Stimulated activated CD8-positive, alpha-beta memory T cell treated with anti-CD3 and anti-CD28 coated beads, Interleukin-2, amount 100 ng/mL, for 48 hours (primary cell): ENCODE measurements at regions not wholly inside any gene's neighbourhood (a gene's known extent, or its start where the extent isn't known, plus 50 kb on each side); places are given as distances from the start of the nearest gene placed in this dataset.
"Not testable (repeated sequence)": the region's sequence is repeated elsewhere in the genome, so short reads cannot be mapped to it uniquely, and the experiment has no call there.

Source experiments
- DNase-seq, 2 donors: peaks; one replicate each; pipeline ENCODE4 v3.0.0-alpha.2; 2020; ENCODE audit warnings: low read depth in 2 of 2

DNA sequence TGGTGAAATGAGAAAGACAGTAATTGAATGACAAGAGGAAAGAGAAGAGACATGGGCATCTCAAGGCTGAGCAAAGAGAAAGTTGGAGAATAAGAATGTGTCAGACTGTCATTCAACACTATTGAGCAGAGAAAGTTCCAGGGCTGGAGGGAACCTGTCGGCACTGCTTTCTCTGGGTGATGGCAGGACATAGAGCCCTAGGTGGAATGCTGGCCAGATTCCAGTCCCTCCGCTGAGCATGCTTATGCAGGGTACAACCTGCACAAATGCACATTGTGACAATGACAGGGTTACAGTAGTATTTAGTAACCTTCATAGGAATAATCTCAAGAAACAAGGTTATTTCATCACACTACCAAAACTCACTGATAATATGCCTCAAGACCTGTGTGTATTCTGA, 582.8 kb downstream of the ADCYAP1 start:
- no peak for DNase-seq

DNA sequence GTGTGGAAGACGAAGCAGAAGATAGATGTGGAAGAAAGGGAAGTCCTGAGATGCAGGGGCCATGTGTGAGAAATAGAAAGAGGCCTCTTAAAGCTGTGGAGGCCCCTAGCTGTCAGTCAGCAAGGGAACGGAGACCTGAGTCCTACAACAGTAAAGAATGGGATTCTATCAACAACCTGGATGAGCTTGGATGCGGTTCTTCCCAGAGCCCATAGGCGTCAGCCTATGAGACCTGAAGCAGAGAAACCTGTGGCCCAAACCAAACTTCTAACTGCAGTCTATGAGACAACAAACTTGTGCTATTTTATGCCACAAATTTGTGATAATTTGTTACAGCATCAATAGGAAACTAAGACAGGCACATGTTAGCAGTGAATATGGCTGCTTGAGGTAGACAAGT, 583.7 kb downstream of the ADCYAP1 start:
- DNase-seq, result no peak

DNA sequence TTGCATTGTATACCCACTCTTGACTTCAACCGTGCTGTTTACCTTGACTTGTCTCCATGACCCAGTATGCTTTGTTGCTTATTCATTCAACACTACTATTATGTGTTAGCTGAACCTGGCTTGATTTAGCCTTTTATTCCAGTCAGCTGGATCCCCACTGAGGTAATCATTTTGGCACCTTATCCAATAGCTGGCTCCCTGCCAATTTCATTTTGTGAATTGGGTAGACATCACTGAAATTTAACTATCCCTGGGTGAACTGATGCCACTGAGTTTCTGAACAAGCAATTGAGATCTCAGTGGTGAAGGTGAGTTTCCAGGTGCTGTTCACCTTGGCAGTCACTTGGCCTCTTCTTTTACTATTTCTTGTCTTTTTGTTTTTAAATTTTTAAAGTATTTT, 584.3 kb downstream of the ADCYAP1 start:
- no peak for DNase-seq

DNA sequence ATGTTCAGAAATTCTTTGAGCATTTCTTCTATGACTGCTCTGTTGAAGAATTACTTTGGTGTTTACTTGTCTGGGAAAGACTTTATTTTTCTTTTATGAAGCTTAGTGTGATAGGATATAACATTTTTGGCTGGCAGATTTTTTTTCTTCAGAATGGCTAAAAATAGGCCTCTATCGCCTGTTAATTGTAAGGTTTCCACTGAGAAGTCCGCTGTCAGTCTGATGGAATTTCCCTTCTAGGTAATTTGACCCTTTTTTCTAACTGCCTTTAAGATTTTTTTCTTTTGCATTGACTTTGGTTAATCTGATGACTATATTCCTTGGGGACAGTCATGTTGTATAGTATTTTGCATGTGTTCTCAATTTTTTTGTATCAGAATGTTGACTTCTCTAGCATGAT, 590.7 kb downstream of the ADCYAP1 start:
- no peak for DNase-seq

DNA sequence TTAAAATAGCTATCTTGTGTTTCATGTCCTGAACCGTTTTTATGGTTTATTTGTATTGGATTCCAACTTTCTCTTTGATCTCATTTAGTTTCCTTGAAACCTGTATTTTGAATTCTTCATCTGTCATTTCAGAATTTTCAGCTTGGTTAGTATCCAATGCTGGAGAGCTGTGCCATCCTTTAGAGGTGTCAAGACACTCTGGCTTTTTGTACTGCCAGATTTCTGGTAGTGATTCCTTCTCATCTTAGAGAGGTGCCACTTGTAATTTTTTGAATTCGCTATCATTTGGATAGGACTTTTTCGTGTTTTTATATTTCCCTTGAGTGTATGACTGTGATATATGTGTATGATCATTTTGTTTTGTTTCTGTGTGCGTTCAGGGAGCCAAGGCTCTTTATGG, 591.4 kb downstream of the ADCYAP1 start:
- no peak for DNase-seq

DNA sequence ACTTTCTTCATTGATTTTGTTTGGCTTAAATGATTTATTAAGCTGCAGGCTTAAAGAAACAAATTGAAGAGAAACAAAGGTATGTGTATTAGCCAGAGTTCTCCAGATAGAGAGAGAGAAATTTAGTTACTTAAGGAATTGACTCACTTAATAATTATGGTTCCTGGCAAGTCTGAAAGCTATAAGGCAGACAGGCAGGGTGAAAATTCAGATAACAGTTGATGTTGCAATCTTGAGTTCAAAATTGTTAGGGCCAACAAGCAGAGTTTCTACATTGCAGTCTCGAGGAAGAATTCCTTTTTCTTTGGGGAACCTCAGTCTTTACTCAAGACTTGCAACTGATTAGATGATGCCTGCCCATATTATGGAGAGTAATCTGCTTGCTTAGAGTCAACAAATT, 593.5 kb downstream of the ADCYAP1 start:
- DNase-seq, result no peak

DNA sequence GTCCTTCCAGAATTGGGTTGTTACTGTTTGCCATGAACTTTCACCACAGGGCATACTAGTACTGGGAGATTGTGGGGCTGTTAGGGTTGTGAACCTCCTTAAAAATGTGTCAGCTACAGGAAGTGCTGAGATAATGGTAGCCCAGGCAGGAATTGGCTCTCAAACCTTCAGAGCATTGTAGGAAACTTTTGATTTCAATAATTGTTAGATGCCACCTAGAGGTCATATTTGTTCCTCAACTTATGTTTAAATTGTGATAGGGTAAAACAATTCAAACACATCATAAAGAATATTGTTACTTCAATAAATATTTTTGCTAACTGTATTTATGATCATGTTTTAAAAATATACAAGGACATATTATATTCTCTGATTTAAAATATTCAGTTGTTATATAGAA, 594.6 kb downstream of the ADCYAP1 start:
- no peak for DNase-seq

DNA sequence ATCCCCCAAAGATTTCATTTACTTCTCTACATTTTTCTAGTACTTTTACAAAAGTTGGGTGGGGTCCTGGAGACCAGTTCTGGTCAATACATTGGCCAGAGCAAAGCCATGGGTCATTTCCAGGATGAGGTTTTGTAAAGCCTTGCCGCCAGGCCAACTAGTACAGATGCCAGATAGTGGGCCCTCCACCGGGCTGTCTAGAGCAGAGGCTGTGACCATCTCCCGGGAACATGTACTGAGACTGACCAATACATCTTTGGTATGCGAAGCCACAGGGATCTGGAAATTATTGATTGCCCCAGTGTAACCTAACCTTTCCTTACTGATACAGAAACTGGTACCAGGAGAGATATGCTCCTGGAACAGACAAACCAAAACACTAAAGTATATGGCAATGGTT, 599.2 kb downstream of the ADCYAP1 start:
- no peak for DNase-seq

DNA sequence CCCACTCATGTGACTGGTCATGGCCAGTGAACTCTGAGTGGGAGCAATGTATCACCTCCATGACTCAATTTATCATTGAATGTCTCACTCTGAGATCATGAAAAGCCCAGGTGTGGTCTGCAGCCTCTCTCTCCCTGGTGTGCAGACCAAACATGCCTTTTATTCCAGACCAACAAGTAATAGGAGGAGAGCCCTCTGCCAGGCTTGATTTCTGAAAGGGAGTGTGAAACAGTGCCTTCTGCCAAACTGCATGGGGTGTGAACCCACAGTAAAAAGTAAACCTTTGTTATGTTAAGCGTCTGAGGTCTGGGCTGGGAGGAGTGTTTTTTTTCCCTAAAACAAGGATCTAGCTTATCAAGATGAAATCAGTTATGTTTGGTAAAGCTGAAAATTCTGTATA, 601.2 kb downstream of the ADCYAP1 start:
- no peak for DNase-seq

DNA sequence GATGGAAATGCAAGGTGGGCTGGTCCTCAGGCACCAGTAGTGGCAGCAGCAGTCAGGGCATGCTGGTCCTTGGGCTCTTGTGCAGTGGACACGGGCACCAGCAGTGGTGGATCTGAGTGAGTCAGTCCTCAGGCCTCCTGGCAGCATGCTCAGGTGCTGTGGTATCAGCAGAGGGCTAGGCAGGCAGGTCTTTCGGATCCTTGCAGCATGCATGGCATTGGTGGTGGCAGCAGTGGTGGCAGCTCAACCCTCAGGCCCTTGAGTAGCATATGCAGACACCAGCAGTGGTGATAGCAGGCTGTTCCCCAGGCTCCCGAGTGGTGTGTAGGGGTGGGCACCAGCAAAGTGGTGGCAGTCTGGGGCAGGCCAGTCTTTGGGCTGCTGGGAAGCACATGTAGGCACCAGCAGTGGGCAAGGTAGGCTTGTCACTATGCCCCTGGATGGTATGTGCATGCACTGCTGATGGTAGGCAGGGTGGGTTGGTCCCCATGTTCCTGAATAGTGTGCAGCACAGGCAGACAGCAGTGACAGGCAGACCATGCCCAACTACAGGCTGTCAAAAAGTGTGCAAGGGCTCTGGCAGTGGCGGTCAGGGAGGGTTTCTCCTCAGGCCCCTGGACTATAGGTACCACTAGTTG, 606.0 kb downstream of the ADCYAP1 start:
- DNase-seq, result no peak

DNA sequence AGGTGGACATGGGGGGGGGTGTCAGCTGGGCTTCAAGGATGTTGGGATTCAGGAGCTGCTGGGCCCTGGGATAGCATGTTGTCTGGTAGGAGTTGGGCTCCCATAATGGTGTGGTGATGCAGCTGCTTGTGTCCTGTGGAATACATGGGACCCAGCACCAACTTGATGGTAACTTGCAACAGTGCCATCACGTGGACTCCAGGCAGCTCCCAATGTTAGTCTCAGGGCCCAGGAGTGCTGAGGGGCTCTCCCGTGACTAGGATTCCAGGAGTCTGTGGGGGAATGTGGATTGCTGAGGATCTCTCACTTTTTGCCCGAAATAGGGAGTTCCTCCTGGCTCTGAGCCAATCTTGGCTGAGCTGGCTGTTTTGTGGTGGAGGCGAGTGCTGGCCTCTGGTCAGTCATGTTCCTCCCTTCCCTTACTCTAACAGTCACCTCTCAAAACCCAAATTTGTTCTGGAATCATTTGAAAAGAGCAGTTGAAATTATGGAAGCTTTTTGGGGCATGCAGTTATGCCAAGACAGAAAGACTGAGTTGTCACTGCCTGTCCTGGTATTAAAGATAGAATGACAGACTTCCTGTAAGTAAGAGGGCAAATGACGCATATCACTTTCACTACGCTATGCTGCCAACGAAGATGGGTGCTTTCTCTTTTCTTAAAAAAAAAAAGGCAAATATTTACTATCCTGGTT, 607.1 kb downstream of the ADCYAP1 start:
- no peak for DNase-seq

DNA sequence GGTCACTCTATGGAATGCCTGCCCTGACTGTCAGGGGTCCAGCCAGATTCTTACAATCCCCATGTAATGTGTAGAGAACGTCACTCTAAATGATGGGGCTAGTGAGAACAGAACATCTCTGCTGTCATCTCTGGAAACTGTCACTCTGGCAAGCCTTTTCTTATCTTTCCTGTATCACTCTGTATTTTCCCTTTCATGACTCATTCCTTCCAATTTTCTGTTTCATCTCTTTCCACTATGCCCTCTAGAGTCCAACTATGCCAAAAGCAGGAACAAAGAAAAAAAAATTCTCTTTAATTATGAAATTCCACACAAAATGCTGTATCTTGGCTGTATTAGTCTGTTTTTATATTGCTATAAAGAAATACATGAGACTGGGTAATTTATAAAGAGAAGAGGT, 608.8 kb downstream of the ADCYAP1 start:
- DNase-seq, result no peak

DNA sequence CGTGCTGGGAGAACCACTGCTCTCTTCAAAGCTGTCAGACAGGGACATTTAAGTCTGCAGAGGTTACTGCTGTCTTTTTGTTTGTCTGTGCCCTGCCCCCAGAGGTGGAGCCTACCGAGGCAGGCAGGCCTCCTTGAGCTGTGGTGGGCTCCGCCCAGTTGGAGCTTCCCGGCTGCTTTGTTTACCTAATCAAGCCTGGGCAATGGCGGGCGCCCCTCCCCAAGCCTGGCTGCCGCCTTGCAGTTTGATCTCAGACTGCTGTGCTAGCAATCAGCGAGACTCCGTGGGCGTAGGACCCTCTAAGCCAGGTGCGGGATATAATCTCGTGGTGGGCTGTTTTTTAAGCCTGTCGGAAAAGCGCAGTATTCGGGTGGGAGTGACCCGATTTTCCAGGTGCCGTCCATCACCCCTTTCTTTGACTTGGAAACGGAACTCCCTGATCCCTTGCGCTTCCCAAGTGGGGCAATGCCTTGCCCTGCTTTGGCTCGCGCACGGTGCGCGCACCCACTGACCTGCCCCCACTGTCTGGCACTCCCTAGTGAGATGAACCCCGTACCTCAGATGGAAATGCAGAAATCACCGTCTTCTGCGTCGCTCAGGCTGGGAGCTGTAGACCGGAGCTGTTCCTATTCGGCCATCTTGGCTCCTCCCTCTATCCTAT, 617.0 kb downstream of the ADCYAP1 start:
- DNase-seq, result not testable (repeated sequence)

DNA sequence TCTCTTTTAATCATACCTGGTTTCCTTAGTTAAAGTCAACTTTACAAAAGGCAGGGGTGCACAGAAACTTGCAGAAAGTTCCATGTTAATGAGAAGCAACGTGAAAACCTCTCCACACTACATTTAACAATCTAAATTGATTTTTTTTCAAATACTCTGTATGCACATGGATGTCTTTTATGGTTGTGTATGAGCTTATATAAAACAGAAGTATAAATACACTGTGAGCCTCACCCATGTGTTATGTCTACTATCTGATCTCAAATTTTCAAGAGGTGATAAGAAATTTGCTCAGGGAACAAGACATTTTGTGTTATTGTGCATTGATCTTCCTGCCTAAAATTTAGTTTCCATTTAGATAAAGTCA, 617.6 kb downstream of the ADCYAP1 start:
- no peak for DNase-seq

DNA sequence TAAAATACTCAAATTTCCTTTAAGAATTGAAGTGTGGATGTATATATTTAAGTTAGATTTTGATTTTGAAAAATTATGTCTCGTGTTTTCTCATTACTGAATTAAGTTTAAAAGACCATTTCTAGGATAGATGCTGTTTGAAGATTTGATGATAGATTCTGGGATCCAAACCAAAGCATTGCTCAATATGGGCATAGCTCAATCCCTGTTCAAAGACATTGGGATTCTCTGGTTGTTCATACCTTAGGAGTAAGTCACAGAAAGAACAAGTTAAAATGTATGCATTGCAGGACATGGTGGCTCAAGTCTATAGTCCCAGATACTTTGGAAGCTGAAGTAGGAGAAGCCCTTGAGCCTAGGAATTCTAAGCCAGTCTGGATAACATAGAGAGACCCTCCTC, 622.3 kb downstream of the ADCYAP1 start:
- no peak for DNase-seq

DNA sequence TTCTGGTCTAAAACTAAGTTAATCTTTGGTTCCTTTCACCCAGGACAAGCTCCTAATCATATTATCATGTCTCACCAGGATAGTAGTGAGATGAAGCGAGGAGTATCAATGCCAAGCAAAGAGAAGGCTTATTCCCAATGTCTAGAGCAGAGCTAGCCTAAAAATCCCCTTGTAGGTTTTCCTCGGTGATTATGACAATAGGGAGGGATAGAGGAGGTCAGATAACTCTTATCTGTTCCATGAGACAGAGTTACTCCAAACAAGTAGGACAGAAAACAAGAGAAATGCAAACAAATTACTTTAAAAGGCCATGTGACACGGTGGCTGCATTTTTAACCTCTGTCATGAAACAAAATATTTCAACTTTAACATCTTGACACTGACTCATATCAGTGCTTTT, 623.1 kb downstream of the ADCYAP1 start:
- DNase-seq, result no peak

DNA sequence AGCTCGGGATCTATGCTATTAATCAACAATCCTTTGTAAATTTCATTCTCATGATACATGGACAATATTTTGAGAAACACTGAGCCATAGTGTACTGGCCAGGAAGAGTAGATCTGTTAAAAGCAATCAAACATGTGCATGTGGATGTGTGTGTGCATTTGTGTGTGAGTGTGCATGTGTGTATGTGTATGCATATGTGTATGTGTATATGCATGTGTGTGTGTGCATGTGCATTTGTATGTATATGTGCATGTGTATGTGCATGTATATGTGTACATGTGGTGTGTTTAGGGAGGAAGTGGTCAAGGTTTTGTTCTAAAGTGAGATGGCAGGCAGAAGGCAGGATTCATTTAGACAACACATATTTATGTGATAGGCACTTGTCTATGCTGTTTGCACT, 623.8 kb downstream of the ADCYAP1 start:
- no peak for DNase-seq

DNA sequence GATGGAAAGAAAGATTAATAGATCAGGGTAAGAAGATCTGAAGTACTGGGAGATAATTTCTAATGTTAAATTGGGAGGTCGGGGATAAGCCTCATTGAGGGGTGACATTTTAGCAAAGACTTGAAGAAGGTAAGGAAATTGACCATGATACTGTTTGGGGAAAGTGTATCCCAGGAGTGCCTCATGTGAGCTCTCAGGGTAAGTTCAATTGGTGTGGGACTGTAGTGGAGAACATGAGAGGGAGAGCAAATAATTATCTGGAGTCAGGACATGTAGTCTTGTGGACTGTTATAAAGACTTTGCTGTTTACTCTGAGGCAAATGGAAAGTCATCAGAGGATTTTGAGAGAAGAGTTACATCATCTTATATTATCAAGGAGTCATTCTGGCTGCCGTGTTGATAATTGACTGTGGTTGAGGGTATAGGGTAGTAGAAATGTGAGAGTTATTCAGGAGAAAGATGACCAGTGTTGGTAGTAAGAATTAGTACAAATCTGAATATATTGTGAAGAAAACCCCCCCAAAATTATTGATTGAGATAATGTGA, 624.4 kb downstream of the ADCYAP1 start:
- no peak for DNase-seq

DNA sequence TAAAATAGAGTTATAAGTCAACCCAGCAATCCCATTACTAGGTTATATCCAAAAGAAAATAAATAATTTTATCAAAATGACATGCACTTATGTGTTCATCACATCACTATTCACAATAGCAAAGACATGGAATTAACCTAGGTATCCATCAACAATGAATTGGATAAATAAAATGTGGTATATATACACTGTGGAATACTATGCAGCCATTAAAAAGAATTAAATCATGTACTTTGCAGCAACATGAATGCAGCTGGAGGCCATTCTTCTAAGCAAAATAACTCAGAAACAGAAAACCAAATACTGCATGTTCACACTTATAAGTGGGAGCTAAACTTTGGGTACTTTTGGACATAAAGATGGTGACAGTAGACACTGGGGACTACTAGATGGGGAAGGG, 626.0 kb downstream of the ADCYAP1 start:
- no peak for DNase-seq

DNA sequence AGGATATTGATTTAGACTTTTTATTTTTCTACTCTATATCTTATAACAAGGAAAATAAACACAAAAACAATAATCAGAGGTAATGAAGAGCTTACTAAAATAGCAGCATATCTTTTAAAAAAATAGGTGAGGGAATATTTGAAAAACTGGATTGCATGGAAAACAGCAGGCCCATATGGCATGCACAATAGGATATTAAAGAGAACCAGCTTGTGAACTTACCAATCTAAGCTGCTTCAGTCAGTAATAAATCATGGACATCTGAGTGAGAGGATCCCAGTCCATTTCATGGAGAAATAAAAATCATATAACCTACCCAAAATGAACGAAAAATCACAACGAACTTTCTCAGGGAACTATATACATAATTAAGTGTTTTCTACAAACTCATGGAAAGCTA, 634.6 kb downstream of the ADCYAP1 start:
- DNase-seq, result no peak

DNA sequence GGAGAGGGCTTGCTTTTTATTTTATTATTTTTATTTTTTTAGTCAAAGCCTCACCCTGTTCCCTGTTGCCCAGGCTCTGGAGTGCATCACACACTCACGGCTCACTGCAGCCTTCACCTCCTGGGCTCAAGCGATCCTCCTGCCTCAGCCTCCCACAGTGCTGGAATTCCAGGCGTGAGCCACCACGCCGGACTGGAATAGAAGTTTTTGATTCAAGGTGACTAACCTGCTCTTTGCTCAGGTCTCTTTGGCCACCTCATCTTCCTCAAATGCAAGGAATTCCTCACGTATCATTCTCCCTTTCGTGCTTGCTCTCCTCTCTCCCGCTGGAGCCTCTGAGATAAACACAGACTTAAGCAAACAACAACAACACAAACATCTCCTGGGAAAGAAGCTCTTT, 636.8 kb downstream of the ADCYAP1 start:
- no peak for DNase-seq

DNA sequence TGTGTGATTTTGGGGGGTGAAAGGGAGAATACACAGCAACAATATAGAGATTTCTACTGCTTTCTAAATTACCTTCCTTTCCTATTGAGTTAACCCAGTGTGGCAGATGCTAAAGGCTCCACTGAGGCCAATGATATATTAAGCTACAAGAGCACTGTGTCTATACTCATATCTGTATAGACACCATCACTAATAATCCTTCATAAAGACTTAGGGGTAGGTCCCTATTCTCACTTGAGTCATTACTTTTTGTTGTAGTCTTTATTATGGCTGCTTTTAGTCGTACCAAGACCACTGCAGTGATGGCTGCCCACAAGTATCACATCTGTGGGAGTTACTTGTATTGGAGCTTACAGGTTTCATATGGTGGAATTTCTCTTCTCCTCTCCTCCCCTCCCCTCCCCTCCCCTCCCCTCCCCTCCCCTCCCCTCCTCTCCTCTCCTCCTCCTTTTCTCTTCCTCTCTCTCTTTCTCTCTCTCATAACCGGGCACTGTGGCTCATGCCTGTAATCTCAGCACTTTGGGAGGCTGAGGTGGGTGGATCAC, 637.6 kb downstream of the ADCYAP1 start:
- no peak for DNase-seq

DNA sequence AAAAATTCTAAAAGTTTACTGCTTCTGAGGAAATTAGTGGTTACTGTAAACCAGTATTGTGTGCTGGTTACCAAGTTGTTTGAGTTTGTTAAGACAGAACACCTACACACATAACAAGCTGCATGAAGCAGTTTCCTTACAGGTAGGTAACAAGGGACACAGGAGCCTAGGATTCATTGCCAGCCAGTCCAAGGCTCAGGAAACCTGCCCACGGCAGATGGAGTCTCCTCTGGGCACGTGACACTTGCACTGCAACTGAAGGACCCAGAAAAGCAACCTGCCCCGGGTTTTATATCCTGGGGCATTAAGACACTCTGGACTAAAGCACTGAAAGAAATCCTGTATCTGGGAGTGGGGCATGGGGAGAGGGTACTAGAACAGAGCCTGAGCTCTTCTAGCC, 639.3 kb downstream of the ADCYAP1 start:
- no peak for DNase-seq
